ENCODE measurements at regions not wholly inside any gene's neighbourhood (a gene's known extent, or its start where the extent isn't known, plus 50 kb on each side); places are given as distances from the start of the nearest gene placed in this dataset.

DNA sequence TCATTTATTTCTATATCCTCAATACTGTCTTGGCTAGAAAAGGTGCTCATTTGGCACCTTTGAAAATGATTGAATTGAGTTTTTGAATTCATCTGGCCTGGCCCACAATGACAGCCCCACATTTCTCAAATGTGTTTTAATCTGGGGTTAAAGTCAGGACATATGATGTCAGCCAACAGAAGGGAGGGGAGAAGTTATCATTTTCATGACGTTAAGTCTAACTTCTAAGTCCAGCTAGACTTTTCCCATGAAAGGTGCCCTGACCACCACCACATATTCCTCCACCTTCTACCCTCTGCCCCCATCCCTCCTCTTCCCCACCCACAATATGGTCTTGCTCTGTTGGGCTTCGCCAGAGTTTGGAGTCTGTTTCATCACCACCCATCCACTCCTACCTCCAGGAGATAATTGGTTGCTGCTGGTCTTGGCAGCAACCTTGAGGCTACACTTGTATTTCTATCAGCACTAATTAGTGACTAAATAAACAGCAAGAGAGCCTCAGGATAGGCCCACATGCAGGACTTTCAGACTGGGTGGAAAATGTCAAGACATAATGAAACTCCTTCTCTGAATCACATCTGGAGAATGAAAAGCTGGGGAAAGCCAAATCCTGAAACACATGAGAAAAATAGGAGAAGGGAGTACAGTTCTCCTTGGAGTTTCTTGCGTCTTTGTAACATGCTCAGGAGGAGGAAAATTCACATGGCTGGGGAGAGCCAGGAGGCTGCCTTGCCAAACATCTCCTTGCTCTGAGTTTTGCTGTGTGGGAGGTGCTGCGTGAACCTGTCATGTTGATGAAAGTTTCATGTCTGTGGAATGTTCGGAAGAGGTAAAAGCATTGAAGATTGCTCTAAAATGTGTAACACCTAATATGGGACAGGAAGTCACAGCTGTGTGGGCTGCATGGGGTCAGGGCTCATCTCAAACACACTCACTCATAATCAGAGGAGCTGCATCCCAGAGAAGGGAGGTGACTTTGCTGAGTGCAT lies 544.7 kb upstream of the KLF4 start:
- no peaks in the 10 kb centered on the region for H3K9me3 ChIP-seq (ENCODE audit: low read length)
- H3K4me1 ChIP-seq (ENCODE audit: insufficient read depth, low read length) = no peaks in the 10 kb centered on the region
- no peaks in the 10 kb centered on the region for H4K20me1 ChIP-seq (ENCODE audit: insufficient read depth, low read length)
- no peak for DNase-seq (ENCODE audit: low spot score)
- no peak for FAIRE-seq
- no peaks in the 10 kb centered on the region for H3K27me3 ChIP-seq (ENCODE audit: control insufficient read depth in 1 of 2, insufficient read depth in 2 of 2, low read length in 2 of 2)
- H3K36me3 ChIP-seq (replicated peaks in 1 of 2; ENCODE audit: control insufficient read depth in 1 of 2, insufficient read depth in 2 of 2, low read length in 2 of 2) = no peaks in the 10 kb centered on the region
- H3K79me2 ChIP-seq (ENCODE audit: insufficient read depth, low read length) = no peaks in the 10 kb centered on the region
- in situ Hi-C loops (cut with HindIII; ENCODE audit: extremely low pct_ligation_motif_present, low pct_unique_long_range_greater_than_20kb) (no loop called here), intact Hi-C loops (cut with micrococcal nuclease; ENCODE audit: unreplicated experiment) (no loop called here)
- no peak overlapping the region for H3K9ac ChIP-seq (ENCODE audit: insufficient read depth, low read depth, low read length)
- ChIA-PET POLR2A (no interaction called here), CTCF (ENCODE audit: low intra/inter-chr PET ratio, low total read pairs) (no interaction called here)
- no TSS peak for BruUV-seq (replicated peaks)
- no peak for TF ChIP-seq ZNF564 (CRISPR knock-in tag; IDR thresholded peaks at IDR 0.05)
- no peak for TF ChIP-seq ZNF883 (CRISPR knock-in tag; IDR thresholded peaks at IDR 0.05; ENCODE audit: not compliant biosample characterization)
- no peak for TF ChIP-seq ZNF138 (CRISPR knock-in tag; IDR thresholded peaks at IDR 0.05; ENCODE audit: low read depth)
- no peak for TF ChIP-seq TGIF2 (CRISPR knock-in tag; IDR thresholded peaks at IDR 0.05)
- TF ChIP-seq, protein P1, sequence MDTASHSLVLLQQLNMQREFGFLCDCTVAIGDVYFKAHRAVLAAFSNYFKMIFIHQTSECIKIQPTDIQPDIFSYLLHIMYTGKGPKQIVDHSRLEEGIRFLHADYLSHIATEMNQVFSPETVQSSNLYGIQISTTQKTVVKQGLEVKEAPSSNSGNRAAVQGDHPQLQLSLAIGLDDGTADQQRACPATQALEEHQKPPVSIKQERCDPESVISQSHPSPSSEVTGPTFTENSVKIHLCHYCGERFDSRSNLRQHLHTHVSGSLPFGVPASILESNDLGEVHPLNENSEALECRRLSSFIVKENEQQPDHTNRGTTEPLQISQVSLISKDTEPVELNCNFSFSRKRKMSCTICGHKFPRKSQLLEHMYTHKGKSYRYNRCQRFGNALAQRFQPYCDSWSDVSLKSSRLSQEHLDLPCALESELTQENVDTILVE (CRISPR knock-in tag; IDR thresholded peaks at IDR 0.05) = no peak
- TF ChIP-seq MEIS1 (CRISPR knock-in tag; IDR thresholded peaks at IDR 0.05; ENCODE audit: borderline replicate concordance) = no peak
- no peak for TF ChIP-seq ZBTB42 (CRISPR knock-in tag; IDR thresholded peaks at IDR 0.05)
- no peak overlapping the region for H2AFZ ChIP-seq (ENCODE audit: low read length)
- H3K4me2 ChIP-seq (ENCODE audit: low read depth, low read length) = no peak overlapping the region
- H3K27ac ChIP-seq (ENCODE audit: extremely low read length, insufficient read depth, low read length) = no peak overlapping the region
- WGBS (ENCODE audit: low lambda C conversion rate) = 27% methylated on average over 5 of the region's 5 CpGs
- no peak for ATAC-seq
- no peak overlapping the region for H3K4me3 ChIP-seq (replicated peaks in 1 of 3; ENCODE audit: insufficient read depth in 1 of 3, low read depth in 2 of 3, low read length in 3 of 3)

All from HepG2 (cell line).